Liver (tissue), 8 donors: ENCODE measurements at regions not wholly inside any gene's neighbourhood (a gene's known extent, or its start where the extent isn't known, plus 50 kb on each side); places are given as distances from the start of the nearest gene placed in this dataset.

Source experiments
- DNase-seq: peaks from one replicate; pipeline ENCODE4 v3.0.0-alpha.2; 2017; ENCODE audit warnings: low spot score
- H3K27ac ChIP-seq, 2 donors: one replicate each; pipeline ENCODE4 v1.7.0; 2013; ENCODE audit warnings: inconsistent platforms in 2 of 2, low read length in 2 of 2, control low read depth in 1 of 2, low read depth in 1 of 2, mild to moderate bottlenecking in 1 of 2
- H3K27me3 ChIP-seq, 4 donors: one replicate each; pipeline versions ENCODE4 v1.6.1 to v1.7.0; 2013; ENCODE audit warnings: low read length in 3 of 4, inconsistent platforms in 1 of 4, mild to moderate bottlenecking in 1 of 4, moderate library complexity in 1 of 4; ENCODE audit not compliant: control insufficient read depth in 4 of 4, insufficient read depth in 4 of 4
- H3K36me3 ChIP-seq, 4 donors: one replicate each; pipeline versions ENCODE4 v1.6.1 to v1.7.0; 2013; ENCODE audit warnings: low read length in 3 of 4, mild to moderate bottlenecking in 3 of 4, low read depth in 1 of 4, moderate library complexity in 1 of 4; ENCODE audit not compliant: control insufficient read depth in 4 of 4, insufficient read depth in 3 of 4
- H3K4me1 ChIP-seq, 4 donors: one replicate each; pipeline versions ENCODE4 v1.6.1 to v1.7.0; 2013; ENCODE audit warnings: low read length in 3 of 4, mild to moderate bottlenecking in 3 of 4, moderate library complexity in 1 of 4; ENCODE audit not compliant: control insufficient read depth in 4 of 4, insufficient read depth in 4 of 4
- H3K4me3 ChIP-seq, 3 donors: one replicate each; pipeline versions ENCODE4 v1.6.1 to v1.7.0; 2013; ENCODE audit warnings: low read length in 3 of 3, control low read depth in 1 of 3, low read depth in 1 of 3, mild to moderate bottlenecking in 1 of 3
- H3K9ac ChIP-seq, 2 donors: one replicate each; pipeline ENCODE4 v1.7.0; 2013; ENCODE audit warnings: low read length in 2 of 2, mild to moderate bottlenecking in 2 of 2, moderate library complexity in 2 of 2, control low read depth in 1 of 2, low read depth in 1 of 2
- H3K9me3 ChIP-seq, 4 donors: one replicate each; pipeline versions ENCODE4 v1.6.1 to v1.7.0; 2013; ENCODE audit warnings: low read length in 3 of 4; ENCODE audit not compliant: control insufficient read depth in 4 of 4
- ATF3 ChIP-seq: IDR thresholded peaks from 2 replicates; pipeline ENCODE4 v1.6.1; 2016; ENCODE audit warnings: antibody characterized with exemption
- CTCF ChIP-seq: fragments of 150-350 bp; IDR thresholded peaks from 2 replicates; pipeline ENCODE4 v1.5.1; 2017; ENCODE audit warnings: improper control_type of control experiment, low read depth, low read length; ENCODE audit not compliant: missing input control
- EGR1 ChIP-seq, 2 donors: IDR thresholded peaks; 2 replicates each; pipeline ENCODE4 v1.6.1; 2016 to 2018; ENCODE audit warnings: antibody characterized with exemption in 2 of 2, low read depth in 2 of 2
- FOXA1 ChIP-seq: IDR thresholded peaks from 2 replicates; pipeline ENCODE4 v1.6.1; 2016; ENCODE audit warnings: antibody characterized with exemption
- FOXA2 ChIP-seq: IDR thresholded peaks from 2 replicates; pipeline ENCODE4 v1.6.1; 2016; ENCODE audit warnings: antibody characterized with exemption
- GABPA ChIP-seq, 2 donors: IDR thresholded peaks in 1 of 2; conservative IDR thresholded peaks in 1 of 2; 2 replicates each; pipeline ENCODE4 v1.6.1; 2016; ENCODE audit warnings: antibody characterized with exemption in 2 of 2, mild to moderate bottlenecking in 1 of 2, moderate library complexity in 1 of 2
- HNF4A ChIP-seq, 2 donors: conservative IDR thresholded peaks; 2 replicates each; pipeline ENCODE4 v1.6.1; 2016; ENCODE audit warnings: antibody characterized with exemption in 2 of 2, mild to moderate bottlenecking in 2 of 2
- HNF4G ChIP-seq: IDR thresholded peaks from 2 replicates; pipeline ENCODE4 v1.6.1; 2016; ENCODE audit warnings: antibody characterized with exemption
- JUND ChIP-seq, 2 donors: IDR thresholded peaks; 2 replicates each; pipeline ENCODE4 v1.6.1; 2016; ENCODE audit warnings: antibody characterized with exemption in 2 of 2
- MAX ChIP-seq: IDR thresholded peaks from 2 replicates; pipeline ENCODE4 v1.6.1; 2016; ENCODE audit warnings: antibody characterized with exemption
- NR2F2 ChIP-seq: IDR thresholded peaks from 2 replicates; pipeline ENCODE4 v1.6.1; 2016; ENCODE audit warnings: antibody characterized with exemption
- RAD21 ChIP-seq, 2 donors: IDR thresholded peaks; 2 replicates each; pipeline ENCODE4 v1.6.1; 2016; ENCODE audit warnings: antibody characterized with exemption in 2 of 2, mild to moderate bottlenecking in 2 of 2
- REST ChIP-seq: IDR thresholded peaks from 2 replicates; pipeline ENCODE4 v1.6.1; 2016; ENCODE audit warnings: antibody characterized with exemption, mild to moderate bottlenecking
- RXRA ChIP-seq, 2 donors: IDR thresholded peaks; 2 replicates each; pipeline ENCODE4 v1.6.1; 2017 to 2018; ENCODE audit warnings: antibody characterized with exemption in 2 of 2, mild to moderate bottlenecking in 1 of 2
- SP1 ChIP-seq: IDR thresholded peaks from 2 replicates; pipeline ENCODE4 v1.6.1; 2018; ENCODE audit warnings: antibody characterized with exemption, mild to moderate bottlenecking
- TAF1 ChIP-seq: conservative IDR thresholded peaks from 2 replicates; pipeline ENCODE4 v1.6.1; 2016; ENCODE audit warnings: antibody characterized with exemption, mild to moderate bottlenecking
- YY1 ChIP-seq: IDR thresholded peaks from 2 replicates; pipeline ENCODE4 v1.6.1; 2016; ENCODE audit warnings: antibody characterized with exemption, mild to moderate bottlenecking
- ZBTB33 ChIP-seq: IDR thresholded peaks from 2 replicates; pipeline ENCODE4 v1.6.1; 2016; ENCODE audit warnings: antibody characterized with exemption
- WGBS: extraction: QIAGEN DNeasy Blood & Tissue Kit; methylation state at CpG from one replicate; pipeline ENCODE4 v1.1.7; 2013; 5-methylcytosine and 5-hydroxymethylcytosine counted together
- donor health status: healthy.
- donor health status: healthy.
- donor health status: healthy.
- donor health status: healthy.
- donor health status: healthy.

- H3K9me3 ChIP-seq: no peaks in the 10 kb centered on the region
- 70% methylated on average over 2 of the region's 2 CpGs for WGBS
- no peak overlapping the region for H3K4me3 ChIP-seq
- H3K9ac ChIP-seq: no peak overlapping the region
- H3K27ac ChIP-seq: no peak overlapping the region
- no peak for DNase-seq
- no peak for TF ChIP-seq HNF4G
- TF ChIP-seq EGR1 (IDR thresholded peaks at IDR 0.05; ENCODE audit: low read depth in 2 of 2): no peak
- TF ChIP-seq GABPA (IDR thresholded peaks at IDR 0.05 in 1 of 2, conservative IDR thresholded peaks at IDR 0.05 in 1 of 2): no peak
- no peak for TF ChIP-seq MAX
- TF ChIP-seq ZBTB33: no peak
- no peak for TF ChIP-seq YY1
- no peaks in the 10 kb centered on the region for H3K36me3 ChIP-seq
- no peaks in the 10 kb centered on the region for H3K27me3 ChIP-seq
- H3K4me1 ChIP-seq: no peaks in the 10 kb centered on the region
Observed at GRCh38 chr14:28496364-28496763, 270.2 kb upstream of the FOXG1 start.

- no peaks in the 10 kb centered on the region for H3K9me3 ChIP-seq
- H3K4me1 ChIP-seq: no peaks in the 10 kb centered on the region
- WGBS: 84% methylated on average over 3 of the region's 3 CpGs
- H3K27ac ChIP-seq: no peak overlapping the region
- DNase-seq: no peak
- TF ChIP-seq HNF4G (no peak), MAX (no peak), FOXA2 (no peak), ATF3 (no peak), EGR1 (IDR thresholded peaks at IDR 0.05; ENCODE audit: low read depth in 2 of 2) (no peak), HNF4A (conservative IDR thresholded peaks at IDR 0.05) (no peak), CTCF (no peak), SP1 (no peak), JUND (IDR thresholded peaks at IDR 0.05) (no peak), ZBTB33 (no peak), NR2F2 (no peak), YY1 (no peak), REST (no peak), RAD21 (IDR thresholded peaks at IDR 0.05) (no peak), RXRA (IDR thresholded peaks at IDR 0.05) (no peak), TAF1 (no peak), GABPA (IDR thresholded peaks at IDR 0.05 in 1 of 2, conservative IDR thresholded peaks at IDR 0.05 in 1 of 2) (no peak), FOXA1 (no peak)
- H3K9ac ChIP-seq: no peak overlapping the region
- no peaks in the 10 kb centered on the region for H3K36me3 ChIP-seq
- H3K27me3 ChIP-seq: no peaks in the 10 kb centered on the region
- H3K4me3 ChIP-seq: no peak overlapping the region
Observed at GRCh38 chr14:28502517-28502916, 264.1 kb upstream of the FOXG1 start.
